GM20000 (cell line): ENCODE measurements at regions not wholly inside any gene's neighbourhood (a gene's known extent, or its start where the extent isn't known, plus 50 kb on each side); places are given as distances from the start of the nearest gene placed in this dataset.

Experiments used
- DNase-seq: peaks from one replicate; pipeline ENCODE4 v3.0.0; 2012; ENCODE audit warnings: low spot score
- TF ChIP-seq, protein P1 (sequence below): IDR thresholded peaks from 2 replicates; pipeline ENCODE4 v1.5.1; 2012; ENCODE audit warnings: mild to moderate bottlenecking, control low read depth; ENCODE audit errors: extremely low read depth, missing control alignments

DNA sequence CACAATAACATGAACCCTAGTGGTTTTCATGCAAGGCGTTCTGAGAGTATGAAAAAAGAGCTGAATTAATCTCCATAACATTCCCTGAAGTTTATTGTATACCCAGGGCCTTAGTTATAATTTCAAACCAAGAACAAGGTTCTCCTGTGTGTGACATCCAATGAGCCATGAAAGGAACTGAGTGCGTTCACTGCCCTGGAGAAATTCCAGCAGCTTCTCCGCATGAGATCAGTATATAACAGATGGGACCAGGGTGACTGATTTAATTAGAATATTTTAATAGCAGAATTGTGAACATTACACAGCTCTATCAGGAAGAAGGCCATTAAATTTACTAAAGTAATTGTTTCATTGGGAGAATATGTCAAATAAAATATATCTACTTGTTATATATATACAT, 1190.5 kb upstream of the SLC10A2 start:
- TF ChIP-seq, protein P1, sequence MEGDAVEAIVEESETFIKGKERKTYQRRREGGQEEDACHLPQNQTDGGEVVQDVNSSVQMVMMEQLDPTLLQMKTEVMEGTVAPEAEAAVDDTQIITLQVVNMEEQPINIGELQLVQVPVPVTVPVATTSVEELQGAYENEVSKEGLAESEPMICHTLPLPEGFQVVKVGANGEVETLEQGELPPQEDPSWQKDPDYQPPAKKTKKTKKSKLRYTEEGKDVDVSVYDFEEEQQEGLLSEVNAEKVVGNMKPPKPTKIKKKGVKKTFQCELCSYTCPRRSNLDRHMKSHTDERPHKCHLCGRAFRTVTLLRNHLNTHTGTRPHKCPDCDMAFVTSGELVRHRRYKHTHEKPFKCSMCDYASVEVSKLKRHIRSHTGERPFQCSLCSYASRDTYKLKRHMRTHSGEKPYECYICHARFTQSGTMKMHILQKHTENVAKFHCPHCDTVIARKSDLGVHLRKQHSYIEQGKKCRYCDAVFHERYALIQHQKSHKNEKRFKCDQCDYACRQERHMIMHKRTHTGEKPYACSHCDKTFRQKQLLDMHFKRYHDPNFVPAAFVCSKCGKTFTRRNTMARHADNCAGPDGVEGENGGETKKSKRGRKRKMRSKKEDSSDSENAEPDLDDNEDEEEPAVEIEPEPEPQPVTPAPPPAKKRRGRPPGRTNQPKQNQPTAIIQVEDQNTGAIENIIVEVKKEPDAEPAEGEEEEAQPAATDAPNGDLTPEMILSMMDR, result no peak
- no peak for DNase-seq

DNA sequence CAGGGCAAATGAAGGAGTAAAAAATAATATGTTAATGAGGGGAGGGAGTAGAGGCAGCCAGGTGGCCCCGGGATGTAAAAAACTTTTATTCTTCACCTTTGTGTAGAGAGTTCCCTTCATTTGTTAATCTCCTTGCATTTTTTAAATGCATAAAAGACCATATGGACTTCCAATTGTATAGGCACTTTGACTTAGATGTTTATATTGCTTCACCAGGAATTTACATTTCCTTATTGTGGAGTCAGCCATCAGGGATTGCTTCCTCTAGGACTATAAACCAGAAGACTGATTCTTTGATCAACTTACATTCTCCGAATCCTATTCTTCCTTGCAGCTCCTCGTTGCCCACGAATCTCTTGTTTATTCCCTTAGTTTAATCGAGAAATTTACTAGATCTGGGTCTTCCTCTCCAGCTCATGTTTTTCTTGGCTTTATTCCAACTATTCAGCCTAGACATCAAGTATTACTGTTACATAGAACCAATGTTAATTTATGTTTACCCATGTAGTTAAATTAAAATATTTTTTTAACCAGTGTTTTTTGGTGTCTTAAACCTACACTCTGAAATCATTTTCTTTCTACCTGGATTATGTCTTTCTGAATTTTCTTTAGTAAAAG, 1187.0 kb upstream of the SLC10A2 start:
- TF ChIP-seq, protein P1, result no peak
- DNase-seq, result no peak

DNA sequence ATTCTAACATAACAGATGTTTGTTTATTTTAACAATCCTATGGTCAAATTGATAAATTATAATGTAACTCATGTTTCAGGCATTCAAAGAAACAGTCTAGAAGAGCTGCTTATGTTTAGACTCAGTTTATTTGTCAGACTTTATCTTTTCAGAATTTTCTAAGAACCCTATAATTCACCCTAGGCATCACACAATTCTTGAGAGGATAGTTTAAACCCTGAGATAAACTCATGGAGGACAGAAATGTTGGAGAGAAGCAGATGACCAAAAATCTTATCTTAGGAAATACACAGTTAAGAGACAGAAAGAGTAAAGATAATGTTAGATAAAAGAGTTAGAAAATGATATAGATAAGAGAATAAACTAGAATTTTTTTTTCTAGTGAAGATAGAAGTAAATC, 1185.7 kb upstream of the SLC10A2 start:
- TF ChIP-seq, protein P1, result no peak
- no peak for DNase-seq

DNA sequence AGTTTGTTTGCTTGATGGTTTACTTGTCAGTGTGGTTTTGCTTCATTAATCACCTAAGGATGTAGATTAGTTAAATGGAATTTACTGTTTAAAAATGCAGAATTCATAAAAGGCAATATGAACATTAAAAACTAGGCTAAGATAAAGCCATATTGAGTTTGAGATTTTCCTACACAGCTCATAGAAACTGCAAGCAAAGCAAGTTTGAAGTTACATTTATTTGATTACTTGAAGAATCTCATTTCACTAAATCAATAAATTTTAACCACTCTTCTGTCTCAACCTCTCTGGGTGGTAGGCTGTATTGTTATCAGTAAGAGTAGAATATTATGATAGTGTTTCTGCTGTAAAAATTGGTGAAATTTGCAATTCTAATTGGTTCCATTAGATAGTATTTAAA, 1180.7 kb upstream of the SLC10A2 start:
- TF ChIP-seq, protein P1, result no peak
- no peak for DNase-seq

DNA sequence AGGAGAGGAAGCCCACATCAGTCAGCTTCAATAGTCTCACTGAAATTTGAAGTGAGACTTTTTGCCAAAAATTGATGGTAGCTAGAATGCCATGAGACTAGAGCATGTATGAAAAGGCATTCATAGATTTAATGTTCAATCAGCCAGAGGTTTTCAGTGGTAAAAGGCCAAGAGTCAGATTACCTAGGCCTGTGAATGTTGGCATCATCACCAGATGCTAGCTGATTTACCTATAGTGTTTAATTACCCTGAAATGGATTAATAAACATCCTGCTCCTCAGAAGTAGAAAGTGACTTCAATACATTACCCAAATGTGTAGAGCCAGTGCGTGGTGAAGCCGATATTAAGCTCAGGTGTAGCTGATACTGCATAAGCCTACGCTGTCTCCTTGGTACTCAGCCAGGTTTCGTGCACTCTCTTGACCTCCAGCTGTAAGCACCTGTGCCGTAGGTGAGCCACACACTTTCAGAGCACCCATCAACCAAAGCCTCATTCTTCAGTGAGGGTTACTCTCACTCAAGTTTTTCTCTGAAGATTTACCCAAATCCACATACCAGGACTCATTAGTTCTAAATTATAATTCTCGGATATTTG, 1140.3 kb upstream of the SLC10A2 start:
- no peak for DNase-seq
- TF ChIP-seq, protein P1, result no peak

DNA sequence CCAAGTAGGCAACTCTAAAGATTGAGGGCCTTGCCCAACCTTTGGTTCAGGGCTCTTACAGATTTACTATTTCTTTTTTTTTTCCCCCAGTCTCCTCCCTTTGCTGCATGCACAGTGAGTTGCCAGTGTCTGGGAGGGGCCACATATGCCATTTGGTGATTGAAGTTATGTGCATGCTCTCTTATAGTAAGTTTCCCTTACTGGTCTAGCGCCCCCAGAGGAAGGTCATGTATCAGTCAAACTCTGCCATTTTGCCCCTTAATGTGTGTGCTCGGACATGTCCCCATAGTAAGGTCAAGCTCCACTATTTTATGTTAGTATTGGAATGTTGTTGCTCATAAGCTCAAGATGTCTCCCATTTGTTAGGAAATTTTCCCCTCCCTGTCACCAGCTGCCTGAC, 1138.0 kb upstream of the SLC10A2 start:
- TF ChIP-seq, protein P1, result no peak
- DNase-seq, result no peak

DNA sequence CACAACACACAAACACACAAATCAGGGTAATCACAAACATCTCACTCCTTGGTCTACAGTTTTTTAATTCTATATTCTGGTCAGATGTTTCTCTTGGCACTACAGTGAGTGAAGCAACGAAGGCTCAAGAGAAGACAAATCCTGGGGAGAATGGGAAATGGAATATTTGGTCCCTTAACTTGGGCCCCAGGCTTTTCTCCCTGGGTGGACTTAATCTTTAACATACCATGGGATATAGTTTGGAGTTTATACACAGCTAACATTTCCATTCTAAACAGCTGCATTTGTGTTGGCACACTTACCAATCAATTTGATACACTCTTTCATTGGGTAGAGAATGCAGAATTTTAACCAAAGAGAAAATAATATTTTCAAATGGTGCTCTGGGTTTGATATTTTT, 1132.6 kb upstream of the SLC10A2 start:
- DNase-seq, result no peak
- TF ChIP-seq, protein P1, result no peak
